Activated CD4-positive, alpha-beta T cell treated with anti-CD3 and anti-CD28 coated beads, Interleukin-2, amount 50 U/mL, for 24 hours (primary cell): ENCODE measurements at regions not wholly inside any gene's neighbourhood (a gene's known extent, or its start where the extent isn't known, plus 50 kb on each side); places are given as distances from the start of the nearest gene placed in this dataset.

ENCODE experiments used
- DNase-seq, 2 donors: peaks; one replicate each; pipeline ENCODE4 v3.0.0-alpha.2; 2020; ENCODE audit warnings: low read depth in 1 of 2, low spot score in 1 of 2

- no peak for DNase-seq
Observed at GRCh38 chr13:31956980-31957644, 74.5 kb upstream of the FRY start.

GRCh38 chr13:31957772-31958171 lies 73.8 kb upstream of the FRY start:
- no peak for DNase-seq

- DNase-seq: no peak
Observed at GRCh38 chr13:31962731-31963370, 68.7 kb upstream of the FRY start.

- no peak for DNase-seq
Observed at GRCh38 chr13:31963631-31964030, 67.9 kb upstream of the FRY start.

GRCh38 chr13:31964168-31964567 lies 67.4 kb upstream of the FRY start:
- DNase-seq: no peak

GRCh38 chr13:31965361-31966066 lies 66.1 kb upstream of the FRY start:
- no peak for DNase-seq

- DNase-seq: no peak
Observed at GRCh38 chr13:31967155-31967554, 64.4 kb upstream of the FRY start.

GRCh38 chr13:31968473-31968872 lies 63.1 kb upstream of the FRY start:
- no peak for DNase-seq

GRCh38 chr13:31970231-31970930 lies 61.2 kb upstream of the FRY start:
- DNase-seq: no peak

- no peak for DNase-seq
Observed at GRCh38 chr13:31972453-31972852, 59.1 kb upstream of the FRY start.

- no peak for DNase-seq
Observed at GRCh38 chr13:31978021-31978420, 53.6 kb upstream of the FRY start.

- no peak for DNase-seq
Observed at GRCh38 chr13:31980830-31981229, 50.7 kb upstream of the FRY start.
